ENCODE measurements at regions not wholly inside any gene's neighbourhood (a gene's known extent, or its start where the extent isn't known, plus 50 kb on each side); places are given as distances from the start of the nearest gene placed in this dataset.
"Not testable (repeated sequence)": the region's sequence is repeated elsewhere in the genome, so short reads cannot be mapped to it uniquely, and the experiment has no call there.

GRCh38 chr17:70527364-70527888 lies 358.1 kb downstream of the KCNJ2 start:
- no peak for DNase-seq

DNA sequence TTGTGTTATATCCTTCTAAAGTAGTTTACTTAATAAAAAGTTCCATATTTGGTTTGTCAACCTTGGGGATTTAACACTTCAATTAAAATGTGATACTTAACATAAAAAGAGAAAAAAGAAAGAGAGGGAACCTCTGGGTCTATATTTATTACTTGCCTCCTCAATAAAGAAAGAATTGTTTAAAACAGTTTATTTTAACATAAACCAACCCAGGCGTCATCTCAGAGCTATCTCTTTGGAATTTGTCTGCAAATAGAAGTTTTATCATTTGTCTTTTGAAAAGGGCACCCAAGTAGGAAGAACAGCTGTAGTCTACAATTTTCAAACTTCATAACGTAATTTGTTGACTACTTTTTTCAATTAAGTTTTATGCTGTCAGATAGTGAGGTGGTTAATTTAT lies 364.1 kb downstream of the KCNJ2 start:
- no peak for DNase-seq

DNA sequence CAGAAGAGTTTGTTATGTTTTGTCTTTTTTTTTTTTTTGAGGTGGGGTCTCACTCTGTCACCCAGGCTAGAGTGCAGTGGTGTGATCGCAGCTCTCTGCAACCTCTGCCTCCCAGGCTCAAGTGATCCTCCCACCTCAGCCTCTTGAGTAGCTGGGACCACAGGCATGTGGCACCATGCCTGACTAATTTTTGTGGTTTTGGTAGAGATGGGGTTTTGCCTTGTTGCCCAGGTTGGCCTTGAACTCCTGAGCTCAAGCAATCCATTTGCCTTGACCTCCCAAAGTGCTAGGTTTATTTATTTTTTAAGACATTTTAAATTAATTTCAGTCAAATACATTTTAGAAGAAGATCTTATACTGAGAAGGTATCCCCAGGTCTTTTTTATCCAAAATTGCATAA lies 366.7 kb downstream of the KCNJ2 start:
- DNase-seq, result no peak

- DNase-seq, result no peak
Measured at GRCh38 chr17:70539132-70539924, 370.0 kb downstream of the KCNJ2 start.

GRCh38 chr17:70542876-70543275 lies 373.5 kb downstream of the KCNJ2 start:
- no peak for DNase-seq

- no peak for DNase-seq
Measured at GRCh38 chr17:70544317-70544716, 375.0 kb downstream of the KCNJ2 start.

GRCh38 chr17:70552230-70552981 lies 383.1 kb downstream of the KCNJ2 start:
- no peak for DNase-seq

GRCh38 chr17:70552982-70553334 lies 383.6 kb downstream of the KCNJ2 start:
- DNase-seq, result no peak

DNA sequence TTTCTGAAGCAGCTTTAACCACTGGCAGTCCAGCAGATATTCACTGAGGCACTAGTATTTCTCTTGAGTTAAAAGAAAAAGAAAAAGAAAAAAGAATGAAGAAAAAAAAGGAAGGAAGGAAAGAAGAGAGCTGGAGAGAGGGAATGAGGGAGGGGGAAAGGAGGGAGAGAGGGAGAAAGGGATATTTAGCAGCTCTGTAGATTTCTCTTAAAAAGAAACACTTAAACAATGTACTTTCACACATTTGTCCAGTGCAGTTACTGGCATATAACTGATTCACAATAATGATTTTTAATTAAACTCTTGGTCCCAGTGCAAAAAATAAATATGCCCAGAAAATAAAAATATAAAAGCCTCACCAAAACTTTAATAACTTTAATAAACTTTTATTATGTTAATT lies 386.4 kb downstream of the KCNJ2 start:
- DNase-seq, result no peak

DNA sequence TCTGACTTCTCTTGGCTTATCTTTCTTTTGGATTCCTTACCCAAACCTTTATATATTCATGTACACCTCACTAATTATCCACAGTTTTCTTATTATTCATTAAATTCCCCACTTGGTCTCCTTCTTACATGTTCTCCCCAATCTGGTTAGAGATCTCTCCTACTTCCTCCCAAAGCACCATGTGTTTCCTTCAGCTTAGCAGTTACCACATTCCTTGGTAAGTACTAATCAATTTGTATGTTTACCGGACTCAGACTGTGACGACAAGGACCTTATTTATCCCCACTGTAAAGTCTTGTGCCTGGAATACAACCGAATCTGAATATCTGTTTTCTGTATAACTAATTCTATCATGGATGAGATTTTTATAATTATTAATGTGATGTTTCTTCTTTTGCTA lies 389.5 kb downstream of the KCNJ2 start:
- DNase-seq, result no peak

DNA sequence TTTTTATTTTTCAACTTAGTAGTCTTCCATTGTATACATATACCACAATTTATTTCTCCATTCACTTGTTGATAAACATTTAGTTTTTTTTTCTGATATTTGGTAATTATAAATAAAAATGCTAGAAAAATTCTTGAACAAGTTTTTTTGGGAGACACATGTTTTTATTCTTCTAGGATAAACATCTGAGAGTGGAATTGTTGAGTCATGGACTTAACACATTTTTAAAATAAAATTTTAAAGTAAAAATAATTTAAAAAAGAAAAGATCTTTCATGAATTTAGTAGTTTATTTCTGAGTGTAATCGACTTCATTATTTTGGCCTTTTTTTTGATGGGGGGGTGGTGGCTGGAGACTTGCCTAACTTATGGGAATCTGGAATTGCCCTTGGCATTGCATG lies 391.1 kb downstream of the KCNJ2 start:
- no peak for DNase-seq

- DNase-seq, result no peak
Measured at GRCh38 chr17:70562137-70562536, 392.8 kb downstream of the KCNJ2 start.

- no peak for DNase-seq
Measured at GRCh38 chr17:70563281-70563820, 394.0 kb downstream of the KCNJ2 start.

DNA sequence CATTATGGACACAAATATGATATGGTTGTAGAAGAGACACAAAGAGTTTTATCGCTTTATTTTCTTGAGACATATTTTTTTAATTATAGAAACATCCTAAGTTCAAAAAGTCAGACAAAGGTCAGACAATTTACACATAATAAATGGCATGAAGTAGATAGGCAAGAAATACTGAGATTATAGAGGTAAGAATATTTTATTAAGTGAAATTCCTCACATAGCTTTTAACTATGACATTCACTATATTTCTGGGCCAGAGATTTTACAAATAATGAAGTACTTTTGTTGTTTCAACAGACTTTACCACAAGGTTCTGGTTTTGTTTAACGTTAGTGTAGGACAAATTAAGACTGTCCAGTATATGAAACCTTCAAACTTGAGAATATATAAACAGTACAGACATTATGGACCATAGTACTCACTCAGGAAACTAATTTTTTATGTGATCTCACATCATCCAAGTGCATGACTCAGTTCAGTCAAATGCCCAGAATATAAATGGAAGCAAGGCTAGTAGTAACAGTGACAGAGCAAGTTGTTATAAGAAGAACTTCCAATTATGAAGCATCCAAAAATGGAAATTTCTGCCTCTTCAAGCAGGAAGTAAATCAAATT lies 394.8 kb downstream of the KCNJ2 start:
- no peak for DNase-seq

DNA sequence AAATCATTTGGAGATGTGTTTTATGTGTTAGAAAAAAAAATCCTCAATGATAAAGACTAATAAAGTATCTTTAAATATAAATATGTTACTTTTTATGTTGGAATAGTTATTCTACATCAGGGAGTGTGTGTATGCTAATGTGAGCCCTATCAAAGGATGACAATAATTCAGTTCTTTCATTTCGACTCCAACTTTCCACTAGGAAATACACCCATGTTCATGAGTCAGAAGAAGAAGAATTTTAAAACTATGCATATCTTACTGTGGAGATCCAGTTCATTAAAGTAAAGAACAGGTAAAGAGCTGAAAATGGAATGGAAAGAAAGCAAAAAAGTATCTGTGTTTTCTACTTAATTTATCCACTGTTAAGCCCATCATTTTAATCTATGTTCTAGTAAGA lies 399.8 kb downstream of the KCNJ2 start:
- no peak for DNase-seq

DNA sequence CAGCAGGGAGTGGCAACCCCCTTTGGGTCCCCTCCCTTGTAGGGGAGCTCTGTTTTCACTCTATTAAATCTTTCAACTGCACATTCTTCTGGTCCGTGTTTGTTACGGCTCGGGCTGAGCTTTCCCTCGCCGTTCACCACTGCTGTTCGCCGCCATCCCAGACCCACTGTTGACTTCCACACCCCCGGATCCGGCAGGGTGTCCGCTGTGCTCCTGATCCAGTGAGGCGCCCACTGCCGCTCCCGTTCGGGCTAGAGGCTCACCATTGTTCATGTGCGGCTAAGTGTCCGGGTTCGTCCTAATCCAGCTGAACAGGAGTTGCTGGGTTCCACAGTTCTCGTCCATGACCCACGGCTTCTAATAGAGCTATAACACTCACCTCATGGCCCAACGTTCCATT lies 408.1 kb downstream of the KCNJ2 start:
- no peak for DNase-seq

DNA sequence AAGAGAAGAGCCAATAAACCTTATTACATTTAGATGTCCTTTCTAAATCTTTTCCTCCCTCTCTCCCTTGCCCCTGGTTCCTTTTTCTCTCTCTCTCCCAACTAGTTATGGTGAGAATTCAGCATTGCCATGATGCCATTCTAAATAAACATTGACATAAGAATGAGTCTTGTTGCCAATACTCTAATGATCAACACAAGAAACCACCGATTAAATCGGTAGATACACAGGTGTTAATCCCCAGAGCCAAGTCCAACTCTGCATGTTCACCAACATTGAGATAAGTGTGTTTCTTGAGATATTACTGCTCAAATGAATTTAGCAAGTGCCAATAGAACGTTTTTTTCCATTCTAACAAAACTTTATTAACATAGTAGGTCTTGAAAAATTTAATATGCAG lies 412.1 kb downstream of the KCNJ2 start:
- DNase-seq, result no peak

GRCh38 chr17:70582777-70583176 lies 413.4 kb downstream of the KCNJ2 start:
- no peak for DNase-seq

DNA sequence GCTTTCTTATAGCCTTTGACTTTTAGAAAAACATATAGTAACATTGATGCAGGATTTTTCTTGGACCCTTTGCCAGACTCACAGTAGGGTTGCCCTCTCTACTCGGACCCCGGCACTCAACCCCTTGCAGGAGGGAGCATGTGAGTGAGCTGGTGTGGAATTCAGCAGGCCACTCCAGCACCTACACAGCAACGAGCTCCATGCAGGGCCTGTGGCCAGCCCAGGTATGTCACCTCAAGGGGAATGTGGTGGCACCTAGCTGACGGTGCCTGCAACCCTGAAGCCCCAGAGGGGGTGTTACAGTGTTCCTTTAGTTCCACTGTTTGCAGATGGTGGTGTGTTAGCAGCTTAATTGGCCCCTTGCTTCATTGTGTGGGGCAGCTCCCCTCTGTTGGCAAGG lies 414.9 kb downstream of the KCNJ2 start:
- DNase-seq, result no peak

GRCh38 chr17:70588003-70588402 lies 418.7 kb downstream of the KCNJ2 start:
- DNase-seq, result no peak

GRCh38 chr17:70597774-70598173 lies 428.4 kb downstream of the KCNJ2 start:
- no peak for DNase-seq

DNA sequence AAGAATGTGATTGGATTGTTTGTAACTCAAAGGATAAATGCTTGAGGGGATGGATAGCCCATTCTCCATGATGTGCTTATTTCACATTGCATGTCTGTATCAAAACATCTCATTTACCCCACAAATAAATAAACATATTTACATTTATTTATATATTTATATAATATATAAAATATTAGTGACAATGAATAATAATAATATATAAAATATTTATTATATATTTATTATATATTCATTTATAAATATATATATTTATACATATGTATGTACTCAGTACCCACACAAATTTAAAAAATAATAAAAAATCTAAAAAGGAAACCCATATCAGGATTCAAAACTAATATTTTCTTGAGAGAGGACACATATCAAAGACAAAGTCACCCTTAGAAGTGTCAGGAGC lies 429.9 kb downstream of the KCNJ2 start:
- DNase-seq, result no peak

GRCh38 chr17:70599945-70600344 lies 430.6 kb downstream of the KCNJ2 start:
- DNase-seq, result not testable (repeated sequence)

- DNase-seq, result no peak
Measured at GRCh38 chr17:70603226-70603625, 433.9 kb downstream of the KCNJ2 start.
